Activated CD8-positive, alpha-beta T cell treated with anti-CD3 and anti-CD28 coated beads for 36 hours (primary cell): ENCODE measurements at regions not wholly inside any gene's neighbourhood (a gene's known extent, or its start where the extent isn't known, plus 50 kb on each side); places are given as distances from the start of the nearest gene placed in this dataset.

Experiments used
- ATAC-seq: fragments of 200-7000 bp; cut with Tn5 transposase; one replicate; pipeline ENCODE4 v1.10.0; 2021; ENCODE audit warnings: mild to moderate bottlenecking, moderate library complexity
- CTCF ChIA-PET: fragments of 350-600 bp; sonication (Branson Sonifier 250); formaldehyde crosslinking; loops from one replicate; lab custom pipeline; 2021; ENCODE audit warnings: antibody characterized with exemption; lab: Charles Lee
- POLR2A ChIA-PET: fragments of 350-600 bp; sonication (Branson Sonifier 250); formaldehyde crosslinking; loops from one replicate; lab custom pipeline; 2021; ENCODE audit warnings: antibody characterized with exemption; lab: Charles Lee
- DNase-seq: peaks from one replicate; pipeline ENCODE4 v3.0.0-alpha.2; 2020
- H3K27ac Mint-ChIP-seq: one replicate; pipeline ENCODE4 v1.8.0; 2021; ENCODE audit warnings: mild to moderate bottlenecking, mixed read lengths
- H3K27me3 Mint-ChIP-seq: one replicate; pipeline ENCODE4 v1.8.0; 2021; ENCODE audit warnings: mixed read lengths
- H3K36me3 Mint-ChIP-seq: one replicate; pipeline ENCODE4 v1.8.0; 2021; ENCODE audit warnings: low read depth, mixed read lengths
- H3K4me1 Mint-ChIP-seq: one replicate; pipeline ENCODE4 v1.8.0; 2021; ENCODE audit warnings: low read depth, mixed read lengths
- H3K4me3 Mint-ChIP-seq: one replicate; pipeline ENCODE4 v1.8.0; 2021; ENCODE audit warnings: mild to moderate bottlenecking, moderate library complexity, mixed read lengths
- H3K9me3 Mint-ChIP-seq: one replicate; pipeline ENCODE4 v1.8.0; 2021; ENCODE audit warnings: mixed read lengths
- intact Hi-C: fragments of 100-400 bp; cut with micrococcal nuclease; formaldehyde crosslinking; loops from one replicate; pipeline ENCODE4 v1.10.0; 2022
- TF ChIP-seq, protein P1 (sequence below): fragments of 200-600 bp; IDR thresholded peaks from one replicate; pipeline ENCODE4 v1.8.0; 2022; ENCODE audit warnings: antibody characterized with exemption, mild to moderate bottlenecking

DNA sequence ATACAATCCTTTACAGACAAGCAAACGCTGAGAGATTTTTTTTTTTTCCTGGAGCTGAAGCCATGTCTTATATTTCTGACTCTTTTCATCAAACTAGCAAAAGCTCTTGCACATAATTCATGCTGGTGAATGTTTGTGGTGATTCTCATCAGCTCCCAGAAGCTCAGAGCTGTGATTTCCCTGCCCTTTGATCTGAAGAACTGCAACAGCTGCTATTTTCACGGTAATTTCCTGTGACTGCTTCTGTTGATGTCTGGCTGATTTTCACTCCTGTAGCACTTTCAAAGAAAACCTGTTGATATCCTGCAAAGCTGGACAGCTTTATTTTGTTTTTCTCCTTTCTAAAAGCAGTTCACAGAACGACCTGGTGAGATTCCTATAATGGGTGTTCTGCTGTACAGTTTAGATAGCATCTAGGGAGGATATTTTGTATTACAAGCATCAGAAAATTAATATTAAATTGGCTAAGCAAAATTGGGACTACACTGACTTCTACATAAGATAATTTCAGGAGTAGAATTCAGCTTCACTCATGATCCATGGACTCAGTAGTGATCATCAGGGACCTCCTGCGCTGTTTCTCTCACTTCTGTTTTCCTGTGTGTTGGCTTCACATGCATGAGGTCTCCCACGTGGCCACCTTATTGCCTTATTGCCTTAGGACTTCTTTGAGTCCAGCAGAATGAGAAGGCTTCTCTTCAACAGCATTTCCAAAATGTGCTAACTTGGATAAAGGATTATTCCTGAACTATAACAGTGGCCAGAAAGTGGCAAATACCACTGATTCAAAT lies 1111.6 kb upstream of the SORCS1 start:
- ChIA-PET POLR2A (no interaction called here), CTCF (no interaction called here)
- Mint-ChIP-seq H3K27ac (no peak overlapping the region), H3K36me3 (no peaks in the 10 kb centered on the region), H3K27me3 (no peaks in the 10 kb centered on the region), H3K4me1 (no peaks in the 10 kb centered on the region), H3K4me3 (no peak overlapping the region), H3K9me3 (no peaks in the 10 kb centered on the region)
- DNase-seq (no peak), ATAC-seq (no peak)
- intact Hi-C loops, result no loop called here
- TF ChIP-seq, protein P1, sequence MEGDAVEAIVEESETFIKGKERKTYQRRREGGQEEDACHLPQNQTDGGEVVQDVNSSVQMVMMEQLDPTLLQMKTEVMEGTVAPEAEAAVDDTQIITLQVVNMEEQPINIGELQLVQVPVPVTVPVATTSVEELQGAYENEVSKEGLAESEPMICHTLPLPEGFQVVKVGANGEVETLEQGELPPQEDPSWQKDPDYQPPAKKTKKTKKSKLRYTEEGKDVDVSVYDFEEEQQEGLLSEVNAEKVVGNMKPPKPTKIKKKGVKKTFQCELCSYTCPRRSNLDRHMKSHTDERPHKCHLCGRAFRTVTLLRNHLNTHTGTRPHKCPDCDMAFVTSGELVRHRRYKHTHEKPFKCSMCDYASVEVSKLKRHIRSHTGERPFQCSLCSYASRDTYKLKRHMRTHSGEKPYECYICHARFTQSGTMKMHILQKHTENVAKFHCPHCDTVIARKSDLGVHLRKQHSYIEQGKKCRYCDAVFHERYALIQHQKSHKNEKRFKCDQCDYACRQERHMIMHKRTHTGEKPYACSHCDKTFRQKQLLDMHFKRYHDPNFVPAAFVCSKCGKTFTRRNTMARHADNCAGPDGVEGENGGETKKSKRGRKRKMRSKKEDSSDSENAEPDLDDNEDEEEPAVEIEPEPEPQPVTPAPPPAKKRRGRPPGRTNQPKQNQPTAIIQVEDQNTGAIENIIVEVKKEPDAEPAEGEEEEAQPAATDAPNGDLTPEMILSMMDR, result no peak

DNA sequence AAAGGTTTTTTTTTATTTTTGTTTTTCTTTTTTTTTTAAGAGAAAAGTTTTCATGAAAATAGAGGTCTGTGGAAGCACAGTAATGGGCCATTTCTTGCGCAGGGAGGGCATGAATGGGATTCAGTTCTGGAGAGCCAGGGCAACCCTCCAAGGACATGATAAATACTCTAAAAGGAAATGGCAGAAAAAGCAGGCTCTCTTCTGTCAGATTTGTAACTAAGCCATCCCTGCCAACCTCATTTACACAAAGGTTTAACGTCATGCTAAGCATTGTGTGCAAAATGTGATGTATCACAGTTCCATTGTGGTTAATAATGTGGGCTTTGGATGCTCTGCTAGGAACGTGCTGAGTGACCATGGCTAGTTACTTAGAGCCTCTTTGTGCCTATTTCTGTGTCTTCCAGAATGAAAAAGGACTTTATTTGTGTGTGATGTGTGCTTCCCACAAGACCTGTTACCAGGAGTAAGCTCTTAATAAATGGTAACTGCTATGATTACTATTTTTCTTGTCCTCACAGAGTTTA lies 1095.9 kb upstream of the SORCS1 start:
- DNase-seq (no peak), ATAC-seq (no peak)
- intact Hi-C loops, result no loop called here
- Mint-ChIP-seq H3K9me3 (no peaks in the 10 kb centered on the region), H3K4me1 (no peaks in the 10 kb centered on the region), H3K36me3 (no peaks in the 10 kb centered on the region), H3K4me3 (no peak overlapping the region), H3K27me3 (no peaks in the 10 kb centered on the region), H3K27ac (no peak overlapping the region)
- POLR2A ChIA-PET, result interaction anchor here (0.7 kb wide), 1 partner anchor 1561 kb away, joined by 3 read pairs; no protein-coding TSS in a partner anchor
- CTCF ChIA-PET, result interaction anchor here (0.6 kb wide), 1 partner anchor 105 kb away, joined by 3 read pairs; no protein-coding TSS in a partner anchor
- TF ChIP-seq, protein P1, result no peak

DNA sequence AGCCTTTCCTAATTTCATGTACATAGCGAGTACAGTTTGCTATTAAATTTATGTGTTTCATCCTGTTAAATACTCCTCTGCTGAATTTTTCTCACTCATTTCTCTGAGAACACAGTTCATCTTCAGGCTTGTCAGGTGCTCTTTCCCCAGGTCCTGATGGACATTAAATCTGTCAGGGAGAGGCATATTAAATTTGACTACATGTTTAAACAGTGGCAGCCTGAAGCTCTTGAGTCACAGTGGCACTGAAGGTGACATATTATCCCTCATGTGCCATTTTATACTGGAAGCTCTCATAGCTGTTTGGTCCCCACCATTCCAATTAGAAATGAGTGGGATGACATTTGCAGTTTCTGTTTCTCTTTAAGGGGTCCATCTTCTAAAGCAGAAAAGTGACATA lies 1089.6 kb upstream of the SORCS1 start:
- H3K4me3 Mint-ChIP-seq, result no peak overlapping the region
- CTCF ChIA-PET, result no interaction called here

DNA sequence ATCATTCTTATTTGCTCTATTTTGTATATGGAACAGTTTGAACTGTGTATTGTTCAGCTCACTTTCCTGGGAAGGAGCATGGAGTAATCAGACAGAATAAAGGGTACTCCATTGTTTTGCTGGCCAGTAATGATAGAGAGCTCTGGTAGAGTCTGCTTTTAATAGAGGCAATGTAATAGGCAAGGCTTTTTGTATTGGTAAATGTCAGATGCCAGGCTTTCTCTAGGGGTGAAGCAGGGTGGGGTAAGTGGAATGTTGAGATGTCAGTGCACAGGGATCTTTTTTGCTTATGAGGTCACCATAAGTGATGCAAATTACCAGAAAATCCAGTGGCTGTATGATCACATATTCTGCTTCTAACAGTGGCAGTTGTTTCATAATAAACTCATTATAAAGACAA lies 1088.3 kb upstream of the SORCS1 start:
- ATAC-seq, result no peak
- POLR2A ChIA-PET, result no interaction called here
- H3K9me3 Mint-ChIP-seq, result peaks cover 9% of the 10 kb centered on the region
- no peak for DNase-seq
- H3K36me3 Mint-ChIP-seq, result no peaks in the 10 kb centered on the region
- intact Hi-C loops, result no loop called here
- no peak overlapping the region for H3K27ac Mint-ChIP-seq
- no peaks in the 10 kb centered on the region for H3K4me1 Mint-ChIP-seq
- TF ChIP-seq, protein P1, result no peak
- H3K27me3 Mint-ChIP-seq, result no peaks in the 10 kb centered on the region
- no peak overlapping the region for H3K4me3 Mint-ChIP-seq
- CTCF ChIA-PET, result no interaction called here

More for the DNA sequence above, 1089.6 kb upstream of the SORCS1 start:
- ATAC-seq (no peak), DNase-seq (no peak)
- Mint-ChIP-seq H3K36me3 (no peaks in the 10 kb centered on the region), H3K27ac (no peak overlapping the region), H3K4me1 (no peaks in the 10 kb centered on the region), H3K27me3 (no peaks in the 10 kb centered on the region), H3K9me3 (peaks cover 9% of the 10 kb centered on the region)
- TF ChIP-seq, protein P1, result no peak
- POLR2A ChIA-PET, result no interaction called here
- intact Hi-C loops, result no loop called here

DNA sequence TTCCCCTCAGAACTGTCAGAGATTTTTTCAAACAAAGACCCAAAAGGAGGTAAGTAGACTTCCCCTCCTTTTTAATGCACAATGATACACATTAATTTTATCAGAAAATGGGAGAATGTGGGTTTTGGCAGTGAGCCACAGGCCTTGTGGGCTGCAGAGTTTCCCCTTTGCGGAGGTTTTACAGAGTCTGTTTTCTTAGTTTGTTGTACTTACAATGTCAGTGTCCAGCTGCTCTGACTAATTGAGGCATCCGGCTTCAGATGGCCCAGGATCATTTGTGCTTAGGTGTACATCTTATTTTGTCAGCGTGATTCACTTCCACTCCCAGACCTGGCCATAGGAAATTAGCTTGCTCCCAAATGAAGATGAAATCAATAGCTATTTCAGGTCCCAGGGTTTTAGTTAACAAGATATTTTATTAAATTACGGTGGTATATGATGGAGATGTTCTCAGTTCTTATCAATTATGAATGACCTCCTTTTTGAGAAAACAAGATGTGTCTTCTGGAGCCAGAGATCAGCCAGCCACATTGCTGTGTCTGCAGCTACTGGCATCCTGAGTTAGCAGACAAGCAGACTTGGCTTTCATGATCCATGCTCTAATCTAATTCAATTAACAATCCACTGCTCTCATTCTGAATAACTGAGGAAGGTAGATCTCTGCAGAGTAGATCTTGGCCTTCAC lies 1086.6 kb upstream of the SORCS1 start:
- H3K36me3 Mint-ChIP-seq, result no peaks in the 10 kb centered on the region
- DNase-seq (no peak), ATAC-seq (no peak)
- no peaks in the 10 kb centered on the region for H3K4me1 Mint-ChIP-seq
- TF ChIP-seq, protein P1, result no peak
- H3K9me3 Mint-ChIP-seq, result peaks cover 9% of the 10 kb centered on the region
- H3K4me3 Mint-ChIP-seq, result no peak overlapping the region
- POLR2A ChIA-PET, result no interaction called here
- H3K27me3 Mint-ChIP-seq, result no peaks in the 10 kb centered on the region
- CTCF ChIA-PET, result no interaction called here
- no peak overlapping the region for H3K27ac Mint-ChIP-seq
- intact Hi-C loops, result no loop called here
